ENCODE measurements at regions not wholly inside any gene's neighbourhood (a gene's known extent, or its start where the extent isn't known, plus 50 kb on each side); places are given as distances from the start of the nearest gene placed in this dataset.

DNA sequence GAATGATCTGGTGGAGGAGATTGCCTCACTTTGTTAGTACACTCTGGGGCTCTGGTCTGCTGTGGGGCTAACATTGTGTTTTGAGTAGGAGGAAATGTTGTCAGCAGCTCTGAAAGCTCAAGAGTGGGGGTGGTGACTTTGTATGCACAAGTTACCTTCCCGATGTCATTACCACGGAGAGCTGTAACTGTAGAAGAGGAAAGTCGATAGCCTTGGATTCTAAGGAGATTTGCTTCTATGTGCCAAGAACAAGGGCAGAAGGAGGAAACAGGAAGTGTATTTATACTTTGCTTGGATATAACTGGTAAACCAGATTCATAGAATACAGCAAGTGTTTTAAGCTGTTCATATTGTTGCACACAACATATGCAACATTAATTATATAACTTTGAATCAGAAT, 196.1 kb downstream of the AMY1C start:
- TF ChIP-seq, protein P1, sequence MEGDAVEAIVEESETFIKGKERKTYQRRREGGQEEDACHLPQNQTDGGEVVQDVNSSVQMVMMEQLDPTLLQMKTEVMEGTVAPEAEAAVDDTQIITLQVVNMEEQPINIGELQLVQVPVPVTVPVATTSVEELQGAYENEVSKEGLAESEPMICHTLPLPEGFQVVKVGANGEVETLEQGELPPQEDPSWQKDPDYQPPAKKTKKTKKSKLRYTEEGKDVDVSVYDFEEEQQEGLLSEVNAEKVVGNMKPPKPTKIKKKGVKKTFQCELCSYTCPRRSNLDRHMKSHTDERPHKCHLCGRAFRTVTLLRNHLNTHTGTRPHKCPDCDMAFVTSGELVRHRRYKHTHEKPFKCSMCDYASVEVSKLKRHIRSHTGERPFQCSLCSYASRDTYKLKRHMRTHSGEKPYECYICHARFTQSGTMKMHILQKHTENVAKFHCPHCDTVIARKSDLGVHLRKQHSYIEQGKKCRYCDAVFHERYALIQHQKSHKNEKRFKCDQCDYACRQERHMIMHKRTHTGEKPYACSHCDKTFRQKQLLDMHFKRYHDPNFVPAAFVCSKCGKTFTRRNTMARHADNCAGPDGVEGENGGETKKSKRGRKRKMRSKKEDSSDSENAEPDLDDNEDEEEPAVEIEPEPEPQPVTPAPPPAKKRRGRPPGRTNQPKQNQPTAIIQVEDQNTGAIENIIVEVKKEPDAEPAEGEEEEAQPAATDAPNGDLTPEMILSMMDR (IDR thresholded peaks at IDR 0.05; ENCODE audit: low read depth, low read length, missing control alignments) = no peak
- in situ Hi-C loops (cut with HindIII; ENCODE audit: low sequenced_read_pairs) = no loop called here
- H3K4me3 ChIP-seq (ENCODE audit: low read depth, low read length) = no peak overlapping the region
- no peak for DNase-seq (ENCODE audit: low read depth)

DNA sequence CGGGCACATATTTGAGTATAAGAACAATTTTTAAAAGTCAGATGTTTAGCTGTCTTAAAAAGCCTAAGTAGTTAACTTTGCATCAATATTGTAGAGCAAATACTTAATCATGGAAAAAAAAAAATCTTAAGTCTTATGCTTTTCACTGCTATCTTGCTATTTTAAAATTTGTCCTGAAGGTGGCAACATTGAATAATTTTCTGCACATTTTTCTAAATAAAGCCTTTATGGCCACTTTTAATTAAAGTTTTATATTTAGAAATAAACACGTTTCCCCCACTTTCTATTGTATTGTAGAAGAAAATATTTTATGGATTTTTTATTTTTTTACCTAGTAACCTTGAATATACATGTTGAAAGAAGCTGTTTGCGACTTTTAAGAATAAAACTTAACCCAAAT, 198.8 kb downstream of the AMY1C start:
- TF ChIP-seq, protein P1 (IDR thresholded peaks at IDR 0.05; ENCODE audit: low read depth, low read length, missing control alignments) = no peak
- in situ Hi-C loops (cut with HindIII; ENCODE audit: low sequenced_read_pairs) = no loop called here
- DNase-seq (ENCODE audit: low read depth) = no peak
- no peak overlapping the region for H3K4me3 ChIP-seq (ENCODE audit: low read depth, low read length)

DNA sequence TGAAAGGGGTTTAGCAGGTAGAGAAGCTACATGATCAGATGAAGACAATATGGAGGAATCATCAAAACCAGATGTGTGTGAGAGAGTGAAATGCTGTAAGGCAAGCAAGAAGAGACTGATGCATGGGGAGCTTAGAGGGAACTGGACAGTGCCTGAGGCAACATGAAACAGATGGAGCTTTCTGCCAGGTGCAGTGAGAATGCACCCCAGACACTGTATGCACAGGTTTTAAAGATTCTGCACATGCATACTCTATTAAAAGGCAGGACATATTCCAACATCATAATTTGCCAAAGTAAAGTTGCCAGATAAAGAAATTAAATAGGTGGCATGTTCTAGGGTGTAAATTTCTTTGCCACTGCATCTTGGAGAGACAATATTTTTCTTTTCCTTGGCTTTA, 200.1 kb downstream of the AMY1C start:
- H3K4me3 ChIP-seq (ENCODE audit: low read depth, low read length) = no peak overlapping the region
- in situ Hi-C loops (cut with HindIII; ENCODE audit: low sequenced_read_pairs) = no loop called here
- TF ChIP-seq, protein P1 (IDR thresholded peaks at IDR 0.05; ENCODE audit: low read depth, low read length, missing control alignments) = no peak
- DNase-seq (ENCODE audit: low read depth) = no peak

DNA sequence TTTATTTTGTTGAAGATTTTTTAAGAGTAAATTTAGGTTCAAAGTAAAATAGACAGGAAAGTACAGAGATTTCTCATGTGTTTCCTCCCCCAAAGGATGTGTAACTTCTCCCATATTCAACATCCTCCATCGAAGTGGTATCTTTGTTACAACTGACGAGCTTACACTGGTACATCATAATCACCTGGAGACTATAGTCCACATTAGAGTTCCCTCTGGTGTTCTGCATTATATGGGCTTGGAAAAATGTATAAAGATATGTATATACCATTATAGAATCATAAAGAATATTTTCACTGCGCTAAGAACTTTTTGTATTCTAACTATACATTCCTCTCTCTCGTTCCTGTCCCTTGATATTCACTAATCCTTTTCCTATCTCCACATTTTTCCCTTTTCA, 203.7 kb downstream of the AMY1C start:
- H3K4me3 ChIP-seq (ENCODE audit: low read depth, low read length) = no peak overlapping the region
- in situ Hi-C loops (cut with HindIII; ENCODE audit: low sequenced_read_pairs) = no loop called here
- TF ChIP-seq, protein P1 (IDR thresholded peaks at IDR 0.05; ENCODE audit: low read depth, low read length, missing control alignments) = no peak
- DNase-seq (ENCODE audit: low read depth) = no peak

DNA sequence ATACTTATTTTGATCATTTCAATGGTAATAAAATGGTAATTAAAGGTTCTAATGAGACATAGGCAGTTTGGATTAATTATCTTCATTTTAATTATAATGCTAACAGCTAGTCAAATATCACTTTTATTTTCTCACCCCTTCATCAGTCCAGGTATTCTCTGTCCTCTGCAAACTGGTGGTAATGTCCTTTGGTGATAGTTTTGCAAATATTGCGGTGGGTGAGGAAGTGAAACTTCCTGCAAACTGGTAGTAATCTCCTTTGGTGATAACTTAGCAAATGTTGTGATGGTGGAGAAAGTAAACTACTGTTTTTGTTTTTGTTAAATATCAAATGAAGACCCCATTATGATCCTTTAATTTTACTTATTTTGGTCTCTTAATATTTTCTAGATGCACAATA, 209.0 kb downstream of the AMY1C start:
- no peak overlapping the region for H3K4me3 ChIP-seq (ENCODE audit: low read depth, low read length)
- TF ChIP-seq, protein P1 (IDR thresholded peaks at IDR 0.05; ENCODE audit: low read depth, low read length, missing control alignments) = no peak
- in situ Hi-C loops (cut with HindIII; ENCODE audit: low sequenced_read_pairs) = no loop called here
- no peak for DNase-seq (ENCODE audit: low read depth)

DNA sequence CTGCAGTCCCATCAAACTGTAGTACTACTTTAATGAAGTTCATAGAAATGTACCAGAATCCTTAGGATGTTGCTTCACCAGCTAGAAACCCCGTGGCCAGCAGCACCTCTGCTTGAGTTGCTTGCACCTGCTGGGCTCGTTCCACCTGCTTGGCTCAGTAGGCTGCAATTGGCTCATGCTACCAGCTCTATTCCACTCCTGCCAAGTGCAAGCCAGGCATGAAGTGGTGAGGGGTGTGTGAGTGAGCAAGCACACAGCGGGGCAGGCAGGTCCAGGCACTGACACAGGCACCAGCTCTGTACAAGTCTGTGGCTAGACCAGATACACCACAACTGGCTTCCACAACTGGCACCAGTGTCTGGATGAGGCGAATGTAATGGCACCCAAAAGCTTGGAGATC, 209.9 kb downstream of the AMY1C start:
- H3K4me3 ChIP-seq (ENCODE audit: low read depth, low read length) = no peak overlapping the region
- no peak for DNase-seq (ENCODE audit: low read depth)
- TF ChIP-seq, protein P1 (IDR thresholded peaks at IDR 0.05; ENCODE audit: low read depth, low read length, missing control alignments) = no peak
- in situ Hi-C loops (cut with HindIII; ENCODE audit: low sequenced_read_pairs) = no loop called here

DNA sequence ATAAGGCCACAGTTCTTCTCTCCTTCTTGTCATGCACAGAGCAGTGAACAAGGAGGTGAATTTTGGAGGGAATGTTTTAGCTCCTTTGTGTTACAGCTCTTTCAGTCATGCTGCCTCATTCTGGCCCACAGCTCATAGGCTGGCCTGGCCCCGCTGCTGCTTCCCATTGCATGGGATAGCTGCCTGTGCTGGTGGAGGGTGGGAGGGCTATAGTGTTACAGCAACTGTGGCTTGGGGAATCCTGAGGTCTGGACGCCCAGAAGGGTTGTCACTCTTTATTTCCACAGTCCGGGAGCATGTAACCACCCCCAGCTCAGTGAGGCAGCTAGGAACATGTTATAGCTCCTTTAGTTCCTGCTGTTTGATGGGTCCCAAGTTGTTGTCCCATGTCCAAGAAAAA, 210.3 kb downstream of the AMY1C start:
- TF ChIP-seq, protein P1 (IDR thresholded peaks at IDR 0.05; ENCODE audit: low read depth, low read length, missing control alignments) = no peak
- no peak overlapping the region for H3K4me3 ChIP-seq (ENCODE audit: low read depth, low read length)
- DNase-seq (ENCODE audit: low read depth) = no peak
- in situ Hi-C loops (cut with HindIII; ENCODE audit: low sequenced_read_pairs) = no loop called here
